ENCODE measurements at regions not wholly inside any gene's neighbourhood (a gene's known extent, or its start where the extent isn't known, plus 50 kb on each side); places are given as distances from the start of the nearest gene placed in this dataset.
"Not testable (repeated sequence)": the region's sequence is repeated elsewhere in the genome, so short reads cannot be mapped to it uniquely, and the experiment has no call there.

DNA sequence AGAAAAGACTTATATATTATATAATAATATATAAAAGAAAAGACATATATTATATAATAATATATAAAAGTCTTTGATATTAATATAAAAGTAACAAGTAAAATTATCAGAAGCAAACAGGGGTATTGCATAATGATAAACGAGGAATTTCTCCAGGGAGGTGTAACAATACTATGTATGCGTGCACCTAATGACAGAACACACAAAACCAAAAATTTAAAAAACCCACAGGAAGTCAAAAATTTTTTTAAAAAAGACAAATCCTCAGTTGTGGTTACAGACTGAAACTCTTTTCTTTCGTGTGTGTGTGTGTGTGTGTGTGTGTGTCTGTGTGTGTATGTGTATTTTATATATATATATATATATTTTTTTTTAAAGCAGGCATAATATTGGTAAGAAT is 279.2 kb upstream of the DPP6 start:
- DNase-seq (ENCODE audit: low spot score) (no peak), ATAC-seq (ENCODE audit: low FRiP score) (no peak)
- TF ChIP-seq, protein P1, sequence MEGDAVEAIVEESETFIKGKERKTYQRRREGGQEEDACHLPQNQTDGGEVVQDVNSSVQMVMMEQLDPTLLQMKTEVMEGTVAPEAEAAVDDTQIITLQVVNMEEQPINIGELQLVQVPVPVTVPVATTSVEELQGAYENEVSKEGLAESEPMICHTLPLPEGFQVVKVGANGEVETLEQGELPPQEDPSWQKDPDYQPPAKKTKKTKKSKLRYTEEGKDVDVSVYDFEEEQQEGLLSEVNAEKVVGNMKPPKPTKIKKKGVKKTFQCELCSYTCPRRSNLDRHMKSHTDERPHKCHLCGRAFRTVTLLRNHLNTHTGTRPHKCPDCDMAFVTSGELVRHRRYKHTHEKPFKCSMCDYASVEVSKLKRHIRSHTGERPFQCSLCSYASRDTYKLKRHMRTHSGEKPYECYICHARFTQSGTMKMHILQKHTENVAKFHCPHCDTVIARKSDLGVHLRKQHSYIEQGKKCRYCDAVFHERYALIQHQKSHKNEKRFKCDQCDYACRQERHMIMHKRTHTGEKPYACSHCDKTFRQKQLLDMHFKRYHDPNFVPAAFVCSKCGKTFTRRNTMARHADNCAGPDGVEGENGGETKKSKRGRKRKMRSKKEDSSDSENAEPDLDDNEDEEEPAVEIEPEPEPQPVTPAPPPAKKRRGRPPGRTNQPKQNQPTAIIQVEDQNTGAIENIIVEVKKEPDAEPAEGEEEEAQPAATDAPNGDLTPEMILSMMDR (IDR thresholded peaks at IDR 0.05) = no peak

DNA sequence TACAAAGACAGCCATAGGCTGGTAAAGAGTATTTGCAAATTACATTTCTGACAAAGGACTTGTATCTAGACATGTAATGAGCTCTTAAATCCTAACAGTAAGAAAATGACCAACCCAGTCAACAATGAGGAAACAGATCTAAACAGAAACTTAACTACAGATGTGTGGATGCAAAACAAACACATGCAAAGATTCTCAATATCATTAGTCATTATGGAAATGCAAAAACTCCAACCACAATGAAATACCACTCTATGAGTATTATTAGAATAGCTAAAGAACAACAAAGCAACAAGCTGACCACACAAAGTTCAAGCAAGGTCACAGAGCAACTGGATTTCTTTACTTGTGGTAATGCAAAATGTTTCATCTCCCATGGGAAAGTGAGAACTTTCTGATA is 275.3 kb upstream of the DPP6 start:
- not testable (repeated sequence) for ATAC-seq (ENCODE audit: low FRiP score); DNase-seq (ENCODE audit: low spot score)

DNA sequence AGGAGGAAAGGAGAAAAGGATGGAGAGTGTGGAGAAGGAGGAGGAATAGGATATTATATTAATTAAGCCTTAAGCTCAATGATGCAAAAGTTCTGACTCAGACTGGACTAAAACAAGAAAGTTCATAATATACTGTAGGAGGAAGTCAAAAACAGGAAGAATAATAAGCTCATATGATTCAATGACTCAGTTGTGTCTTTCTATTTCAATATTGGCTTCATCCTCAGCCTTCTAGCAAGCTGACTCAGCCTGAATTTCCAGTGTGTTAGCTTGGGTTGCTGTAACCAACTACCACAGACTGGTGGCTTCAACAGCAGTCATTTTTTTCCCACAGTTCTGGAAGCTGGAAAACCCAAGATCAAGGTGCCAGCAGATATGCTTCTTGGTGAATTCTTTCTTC is 254.8 kb upstream of the DPP6 start:
- not testable (repeated sequence) for ATAC-seq (ENCODE audit: low FRiP score); DNase-seq (ENCODE audit: low spot score)

DNA sequence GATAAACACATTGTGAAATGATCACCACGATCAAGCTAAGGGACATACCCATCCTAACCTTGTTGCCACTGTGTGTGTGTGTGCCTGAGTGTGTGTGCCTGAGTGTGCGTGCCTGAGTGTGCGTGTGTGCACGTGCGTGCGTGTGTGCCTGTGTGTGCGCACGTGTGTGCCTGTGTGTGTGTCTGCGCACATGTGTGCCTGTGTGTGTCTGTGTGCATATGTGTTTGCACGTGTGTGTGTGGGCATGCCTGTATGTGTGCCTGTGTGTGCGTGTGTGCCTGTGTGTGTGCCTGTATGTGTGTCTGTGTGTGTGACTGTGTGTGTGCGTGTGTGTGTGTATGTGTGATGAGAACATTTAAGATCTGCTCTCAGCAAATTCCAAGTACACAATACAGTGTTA is 244.1 kb upstream of the DPP6 start:
- no peak for DNase-seq (ENCODE audit: low spot score)
- ATAC-seq (ENCODE audit: low FRiP score) = no peak
- TF ChIP-seq, protein P1 (IDR thresholded peaks at IDR 0.05) = no peak

DNA sequence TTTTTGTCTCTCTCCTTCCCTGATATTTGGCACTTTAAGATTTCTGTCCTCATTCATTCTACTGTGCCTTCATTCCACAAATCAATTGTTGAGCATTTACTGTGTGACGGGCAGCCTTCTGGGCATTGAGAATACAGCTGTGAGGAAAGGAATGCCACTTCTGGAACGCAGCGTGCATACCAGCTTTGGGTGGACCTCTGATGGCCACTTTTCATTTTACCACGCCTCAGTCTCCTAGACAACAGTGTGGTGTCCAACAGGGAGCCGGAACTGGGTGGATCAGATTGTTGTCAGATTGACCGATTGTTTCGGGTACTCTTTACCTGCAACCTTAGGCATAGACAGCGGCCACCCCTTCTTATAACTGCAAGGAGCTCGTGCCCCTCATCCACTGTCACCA is 222.7 kb upstream of the DPP6 start:
- TF ChIP-seq, protein P1 (IDR thresholded peaks at IDR 0.05) = no peak
- no peak for DNase-seq (ENCODE audit: low spot score)
- no peak for ATAC-seq (ENCODE audit: low FRiP score)

DNA sequence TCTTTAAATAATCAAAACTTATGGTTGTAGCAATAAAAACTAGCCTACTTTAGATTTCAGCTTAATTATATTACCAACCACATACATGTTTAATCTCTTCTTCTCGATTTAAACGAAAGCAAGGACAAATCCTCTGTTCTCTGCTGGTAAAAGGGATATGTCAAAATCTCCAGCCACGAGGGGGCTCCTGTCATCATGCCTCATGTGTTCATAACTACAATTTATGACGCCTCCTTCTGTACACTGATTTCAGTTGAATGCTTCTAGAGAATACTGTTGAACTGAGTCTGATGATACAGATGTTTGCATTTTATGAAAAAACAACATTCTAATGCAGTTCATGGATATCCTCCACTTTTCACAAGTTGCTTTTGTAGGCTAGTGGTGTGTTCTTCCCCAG is 220.0 kb upstream of the DPP6 start:
- no peak for ATAC-seq (ENCODE audit: low FRiP score)
- TF ChIP-seq, protein P1 (IDR thresholded peaks at IDR 0.05) = no peak
- DNase-seq (ENCODE audit: low spot score) = no peak

DNA sequence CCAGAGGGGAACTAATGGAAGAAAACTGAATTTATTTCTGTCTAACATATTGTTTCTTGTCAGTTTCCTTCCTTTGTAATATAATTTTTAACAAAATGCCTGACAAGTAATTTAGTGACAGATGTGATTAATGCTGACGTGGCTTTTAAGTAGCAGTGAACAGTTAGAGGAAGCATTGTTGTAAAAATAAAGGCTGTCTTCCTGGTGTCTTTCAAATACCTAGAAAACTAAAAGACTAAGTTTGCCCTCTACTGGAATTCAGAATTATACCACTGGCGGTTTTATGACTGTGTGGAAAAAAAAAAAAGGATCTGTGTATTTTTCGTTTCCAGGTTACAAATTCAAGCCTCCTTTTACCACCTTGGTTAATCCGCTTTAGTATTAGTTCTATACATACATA is 217.1 kb upstream of the DPP6 start:
- DNase-seq (ENCODE audit: low spot score) = no peak
- no peak for ATAC-seq (ENCODE audit: low FRiP score)
- TF ChIP-seq, protein P1 (IDR thresholded peaks at IDR 0.05) = no peak

DNA sequence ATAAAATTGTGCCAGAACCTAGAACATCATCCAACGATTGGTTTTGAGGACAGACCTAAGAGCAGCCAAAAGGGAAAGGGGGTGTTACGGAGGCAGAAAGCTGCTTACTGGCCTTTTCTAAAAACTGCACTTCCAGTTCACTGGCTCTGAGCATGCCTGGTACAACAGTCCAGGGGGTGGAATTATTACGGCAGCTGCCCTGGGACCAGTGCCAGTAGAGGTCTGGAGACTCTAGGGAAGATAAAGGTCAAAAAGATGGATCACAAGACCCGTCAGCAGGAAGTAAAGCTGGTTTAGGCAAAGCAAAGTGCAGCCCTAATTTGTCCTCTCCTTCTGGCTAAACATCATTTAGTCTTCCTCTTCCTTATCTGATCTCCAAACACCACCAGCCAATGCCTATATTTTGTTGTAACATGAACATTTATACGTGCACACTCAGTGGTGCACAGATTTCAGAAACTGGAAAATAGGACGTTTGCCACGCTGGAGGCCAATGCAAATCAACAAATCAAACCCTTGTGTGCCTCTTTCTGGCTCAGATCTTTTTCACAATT is 216.4 kb upstream of the DPP6 start:
- DNase-seq (ENCODE audit: low spot score) = no peak
- TF ChIP-seq, protein P1 (IDR thresholded peaks at IDR 0.05) = no peak

More for the DNA sequence above, 216.4 kb upstream of the DPP6 start:
- no peak for ATAC-seq (ENCODE audit: low FRiP score)

All from omental fat pad (tissue), 3 donors.